ENCODE measurements at regions not wholly inside any gene's neighbourhood (a gene's known extent, or its start where the extent isn't known, plus 50 kb on each side); places are given as distances from the start of the nearest gene placed in this dataset.

DNA sequence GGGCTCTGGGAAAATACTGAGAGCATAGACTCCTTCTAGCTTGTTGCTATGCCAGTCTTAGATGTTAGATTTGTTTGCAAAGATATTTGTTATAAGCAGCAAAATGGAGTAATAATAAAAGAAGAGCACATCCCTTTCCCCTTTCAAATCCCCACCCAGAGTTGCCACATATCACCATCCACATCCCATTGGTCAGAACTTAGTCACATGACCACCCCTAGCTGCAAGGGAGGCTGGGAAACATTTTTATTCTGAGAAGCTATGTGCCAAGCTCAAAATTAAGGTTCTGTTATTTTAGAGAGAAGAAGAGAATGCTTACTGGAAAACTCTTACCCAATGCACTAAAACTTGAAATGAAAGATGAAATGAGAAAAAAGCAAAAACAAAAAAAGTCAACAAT, 193.9 kb upstream of the MVB12B start:
- Histone ChIP-seq H3K4me2 (no peak overlapping the region), H3K4me1 (ENCODE audit: insufficient read depth) (no peaks in the 10 kb centered on the region), H3K27me3 (ENCODE audit: insufficient read depth) (no peaks in the 10 kb centered on the region), H4K20me1 (replicated peaks; ENCODE audit: insufficient read depth) (no peaks in the 10 kb centered on the region), H3K9me2 (ENCODE audit: insufficient read depth) (no peaks in the 10 kb centered on the region), H3F3A (replicated peaks; ENCODE audit: low read depth) (no peaks in the 10 kb centered on the region), H3K36me3 (ENCODE audit: insufficient read depth) (no peaks in the 10 kb centered on the region), H3K4me3 (no peak overlapping the region), H3K79me2 (replicated peaks; ENCODE audit: insufficient read depth) (no peaks in the 10 kb centered on the region), H2AFZ (no peak overlapping the region), H3K27ac (ENCODE audit: low read depth) (no peak overlapping the region)
- peaks cover 17% of the 10 kb centered on the region for H3K9me3 Mint-ChIP-seq
- ATAC-seq (no peak), DNase-seq (ENCODE audit: low spot score) (no peak)
- H3K4me1 Mint-ChIP-seq, result no peaks in the 10 kb centered on the region
- no peak overlapping the region for H3K27ac Mint-ChIP-seq
- peaks cover 3% of the 10 kb centered on the region for H3K27me3 Mint-ChIP-seq (ENCODE audit: insufficient read depth, low read depth, poor library complexity)
- TF ChIP-seq EZH2phosphoT487 (IDR thresholded peaks at IDR 0.05; ENCODE audit: unreplicated experiment), result no peak
- no peak for TF ChIP-seq ZNF331 (CRISPR knock-in tag; IDR thresholded peaks at IDR 0.05; ENCODE audit: low read depth)
- TF ChIP-seq, protein P1, sequence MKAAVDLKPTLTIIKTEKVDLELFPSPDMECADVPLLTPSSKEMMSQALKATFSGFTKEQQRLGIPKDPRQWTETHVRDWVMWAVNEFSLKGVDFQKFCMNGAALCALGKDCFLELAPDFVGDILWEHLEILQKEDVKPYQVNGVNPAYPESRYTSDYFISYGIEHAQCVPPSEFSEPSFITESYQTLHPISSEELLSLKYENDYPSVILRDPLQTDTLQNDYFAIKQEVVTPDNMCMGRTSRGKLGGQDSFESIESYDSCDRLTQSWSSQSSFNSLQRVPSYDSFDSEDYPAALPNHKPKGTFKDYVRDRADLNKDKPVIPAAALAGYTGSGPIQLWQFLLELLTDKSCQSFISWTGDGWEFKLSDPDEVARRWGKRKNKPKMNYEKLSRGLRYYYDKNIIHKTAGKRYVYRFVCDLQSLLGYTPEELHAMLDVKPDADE (IDR thresholded peaks at IDR 0.05), result no peak
- TF ChIP-seq, protein P2, sequence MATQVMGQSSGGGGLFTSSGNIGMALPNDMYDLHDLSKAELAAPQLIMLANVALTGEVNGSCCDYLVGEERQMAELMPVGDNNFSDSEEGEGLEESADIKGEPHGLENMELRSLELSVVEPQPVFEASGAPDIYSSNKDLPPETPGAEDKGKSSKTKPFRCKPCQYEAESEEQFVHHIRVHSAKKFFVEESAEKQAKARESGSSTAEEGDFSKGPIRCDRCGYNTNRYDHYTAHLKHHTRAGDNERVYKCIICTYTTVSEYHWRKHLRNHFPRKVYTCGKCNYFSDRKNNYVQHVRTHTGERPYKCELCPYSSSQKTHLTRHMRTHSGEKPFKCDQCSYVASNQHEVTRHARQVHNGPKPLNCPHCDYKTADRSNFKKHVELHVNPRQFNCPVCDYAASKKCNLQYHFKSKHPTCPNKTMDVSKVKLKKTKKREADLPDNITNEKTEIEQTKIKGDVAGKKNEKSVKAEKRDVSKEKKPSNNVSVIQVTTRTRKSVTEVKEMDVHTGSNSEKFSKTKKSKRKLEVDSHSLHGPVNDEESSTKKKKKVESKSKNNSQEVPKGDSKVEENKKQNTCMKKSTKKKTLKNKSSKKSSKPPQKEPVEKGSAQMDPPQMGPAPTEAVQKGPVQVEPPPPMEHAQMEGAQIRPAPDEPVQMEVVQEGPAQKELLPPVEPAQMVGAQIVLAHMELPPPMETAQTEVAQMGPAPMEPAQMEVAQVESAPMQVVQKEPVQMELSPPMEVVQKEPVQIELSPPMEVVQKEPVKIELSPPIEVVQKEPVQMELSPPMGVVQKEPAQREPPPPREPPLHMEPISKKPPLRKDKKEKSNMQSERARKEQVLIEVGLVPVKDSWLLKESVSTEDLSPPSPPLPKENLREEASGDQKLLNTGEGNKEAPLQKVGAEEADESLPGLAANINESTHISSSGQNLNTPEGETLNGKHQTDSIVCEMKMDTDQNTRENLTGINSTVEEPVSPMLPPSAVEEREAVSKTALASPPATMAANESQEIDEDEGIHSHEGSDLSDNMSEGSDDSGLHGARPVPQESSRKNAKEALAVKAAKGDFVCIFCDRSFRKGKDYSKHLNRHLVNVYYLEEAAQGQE (IDR thresholded peaks at IDR 0.05; ENCODE audit: unreplicated experiment), result no peak
- TF ChIP-seq CREB1 (CRISPR knock-in tag; IDR thresholded peaks at IDR 0.05; ENCODE audit: low read depth), result no peak
- TF ChIP-seq EZH2 (IDR thresholded peaks at IDR 0.05; ENCODE audit: low read depth, unreplicated experiment), result no peak
- no peak for TF ChIP-seq STAT1 (IDR thresholded peaks at IDR 0.05; ENCODE audit: unreplicated experiment)
- peaks cover 3% of the 10 kb centered on the region; the same call in 2 of the 3 replicates for H3K36me3 Mint-ChIP-seq (ENCODE audit: low read depth)
- H3K4me3 Mint-ChIP-seq, result no peak overlapping the region

DNA sequence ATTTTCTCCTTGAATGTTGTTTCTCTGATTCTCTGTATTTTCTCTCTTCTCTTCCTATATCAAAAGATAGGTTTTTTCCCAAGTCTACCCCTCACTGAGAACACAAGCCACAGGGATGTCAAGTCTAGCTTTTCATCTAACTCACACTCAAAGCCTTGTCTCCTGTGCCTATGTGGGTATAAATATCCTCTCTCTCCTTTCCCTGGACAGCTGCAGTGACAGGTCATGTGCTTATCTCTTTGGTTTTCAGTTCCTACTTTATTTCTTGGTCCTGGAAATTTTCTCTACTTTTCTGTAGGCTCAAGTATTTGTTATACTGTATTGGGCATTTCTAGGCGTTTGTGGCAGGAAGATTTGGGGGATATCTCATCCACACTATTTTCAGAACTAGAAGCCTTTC, 182.4 kb upstream of the MVB12B start:
- Histone ChIP-seq H3K4me1 (ENCODE audit: insufficient read depth) (peaks cover 4% of the 10 kb centered on the region; the same call in 1 of the 2 replicates), H3K4me3 (no peak overlapping the region), H3K36me3 (ENCODE audit: insufficient read depth) (no peaks in the 10 kb centered on the region), H3K27me3 (ENCODE audit: insufficient read depth) (peaks cover 18% of the 10 kb centered on the region), H3K79me2 (replicated peaks; ENCODE audit: insufficient read depth) (no peaks in the 10 kb centered on the region), H3K27ac (ENCODE audit: low read depth) (no peak overlapping the region), H4K20me1 (replicated peaks; ENCODE audit: insufficient read depth) (no peaks in the 10 kb centered on the region), H2AFZ (no peak overlapping the region), H3K4me2 (no peak overlapping the region), H3F3A (replicated peaks; ENCODE audit: low read depth) (no peaks in the 10 kb centered on the region), H3K9me2 (ENCODE audit: insufficient read depth) (no peaks in the 10 kb centered on the region)
- no peak for ATAC-seq
- H3K4me1 Mint-ChIP-seq, result peaks cover 9% of the 10 kb centered on the region
- peaks cover 10% of the 10 kb centered on the region; the same call in 2 of the 3 replicates for H3K9me3 Mint-ChIP-seq
- peaks cover 19% of the 10 kb centered on the region for H3K27me3 Mint-ChIP-seq (ENCODE audit: insufficient read depth, low read depth, poor library complexity)
- H3K27ac Mint-ChIP-seq, result no peak overlapping the region
- H3K36me3 Mint-ChIP-seq (ENCODE audit: low read depth), result no peaks in the 10 kb centered on the region
- no peak overlapping the region for H3K4me3 Mint-ChIP-seq
- no peak for DNase-seq (ENCODE audit: low spot score)
- no peak for TF ChIP-seq EZH2 (IDR thresholded peaks at IDR 0.05; ENCODE audit: low read depth, unreplicated experiment)
- no peak for TF ChIP-seq NANOG (IDR thresholded peaks at IDR 0.05; ENCODE audit: borderline replicate concordance)
- TF ChIP-seq, protein P1 (IDR thresholded peaks at IDR 0.05), result no peak
- TF ChIP-seq STAT1 (IDR thresholded peaks at IDR 0.05; ENCODE audit: unreplicated experiment), result no peak
- TF ChIP-seq, protein P3, sequence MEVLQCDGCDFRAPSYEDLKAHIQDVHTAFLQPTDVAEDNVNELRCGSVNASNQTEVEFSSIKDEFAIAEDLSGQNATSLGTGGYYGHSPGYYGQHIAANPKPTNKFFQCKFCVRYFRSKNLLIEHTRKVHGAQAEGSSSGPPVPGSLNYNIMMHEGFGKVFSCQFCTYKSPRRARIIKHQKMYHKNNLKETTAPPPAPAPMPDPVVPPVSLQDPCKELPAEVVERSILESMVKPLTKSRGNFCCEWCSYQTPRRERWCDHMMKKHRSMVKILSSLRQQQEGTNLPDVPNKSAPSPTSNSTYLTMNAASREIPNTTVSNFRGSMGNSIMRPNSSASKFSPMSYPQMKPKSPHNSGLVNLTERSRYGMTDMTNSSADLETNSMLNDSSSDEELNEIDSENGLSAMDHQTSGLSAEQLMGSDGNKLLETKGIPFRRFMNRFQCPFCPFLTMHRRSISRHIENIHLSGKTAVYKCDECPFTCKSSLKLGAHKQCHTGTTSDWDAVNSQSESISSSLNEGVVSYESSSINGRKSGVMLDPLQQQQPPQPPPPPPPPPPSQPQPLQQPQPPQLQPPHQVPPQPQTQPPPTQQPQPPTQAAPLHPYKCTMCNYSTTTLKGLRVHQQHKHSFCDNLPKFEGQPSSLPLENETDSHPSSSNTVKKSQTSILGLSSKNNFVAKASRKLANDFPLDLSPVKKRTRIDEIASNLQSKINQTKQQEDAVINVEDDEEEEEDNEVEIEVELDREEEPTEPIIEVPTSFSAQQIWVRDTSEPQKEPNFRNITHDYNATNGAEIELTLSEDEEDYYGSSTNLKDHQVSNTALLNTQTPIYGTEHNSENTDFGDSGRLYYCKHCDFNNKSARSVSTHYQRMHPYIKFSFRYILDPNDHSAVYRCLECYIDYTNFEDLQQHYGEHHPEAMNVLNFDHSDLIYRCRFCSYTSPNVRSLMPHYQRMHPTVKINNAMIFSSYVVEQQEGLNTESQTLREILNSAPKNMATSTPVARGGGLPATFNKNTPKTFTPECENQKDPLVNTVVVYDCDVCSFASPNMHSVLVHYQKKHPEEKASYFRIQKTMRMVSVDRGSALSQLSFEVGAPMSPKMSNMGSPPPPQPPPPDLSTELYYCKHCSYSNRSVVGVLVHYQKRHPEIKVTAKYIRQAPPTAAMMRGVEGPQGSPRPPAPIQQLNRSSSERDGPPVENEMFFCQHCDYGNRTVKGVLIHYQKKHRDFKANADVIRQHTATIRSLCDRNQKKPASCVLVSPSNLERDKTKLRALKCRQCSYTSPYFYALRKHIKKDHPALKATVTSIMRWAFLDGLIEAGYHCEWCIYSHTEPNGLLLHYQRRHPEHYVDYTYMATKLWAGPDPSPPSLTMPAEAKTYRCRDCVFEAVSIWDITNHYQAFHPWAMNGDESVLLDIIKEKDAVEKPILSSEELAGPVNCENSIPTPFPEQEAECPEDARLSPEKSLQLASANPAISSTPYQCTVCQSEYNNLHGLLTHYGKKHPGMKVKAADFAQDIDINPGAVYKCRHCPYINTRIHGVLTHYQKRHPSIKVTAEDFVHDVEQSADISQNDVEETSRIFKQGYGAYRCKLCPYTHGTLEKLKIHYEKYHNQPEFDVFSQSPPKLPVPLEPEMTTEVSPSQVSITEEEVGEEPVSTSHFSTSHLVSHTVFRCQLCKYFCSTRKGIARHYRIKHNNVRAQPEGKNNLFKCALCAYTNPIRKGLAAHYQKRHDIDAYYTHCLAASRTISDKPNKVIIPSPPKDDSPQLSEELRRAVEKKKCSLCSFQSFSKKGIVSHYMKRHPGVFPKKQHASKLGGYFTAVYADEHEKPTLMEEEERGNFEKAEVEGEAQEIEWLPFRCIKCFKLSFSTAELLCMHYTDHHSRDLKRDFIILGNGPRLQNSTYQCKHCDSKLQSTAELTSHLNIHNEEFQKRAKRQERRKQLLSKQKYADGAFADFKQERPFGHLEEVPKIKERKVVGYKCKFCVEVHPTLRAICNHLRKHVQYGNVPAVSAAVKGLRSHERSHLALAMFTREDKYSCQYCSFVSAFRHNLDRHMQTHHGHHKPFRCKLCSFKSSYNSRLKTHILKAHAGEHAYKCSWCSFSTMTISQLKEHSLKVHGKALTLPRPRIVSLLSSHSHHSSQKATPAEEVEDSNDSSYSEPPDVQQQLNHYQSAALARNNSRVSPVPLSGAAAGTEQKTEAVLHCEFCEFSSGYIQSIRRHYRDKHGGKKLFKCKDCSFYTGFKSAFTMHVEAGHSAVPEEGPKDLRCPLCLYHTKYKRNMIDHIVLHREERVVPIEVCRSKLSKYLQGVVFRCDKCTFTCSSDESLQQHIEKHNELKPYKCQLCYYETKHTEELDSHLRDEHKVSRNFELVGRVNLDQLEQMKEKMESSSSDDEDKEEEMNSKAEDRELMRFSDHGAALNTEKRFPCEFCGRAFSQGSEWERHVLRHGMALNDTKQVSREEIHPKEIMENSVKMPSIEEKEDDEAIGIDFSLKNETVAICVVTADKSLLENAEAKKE (CRISPR knock-in tag; IDR thresholded peaks at IDR 0.05), result no peak
- TF ChIP-seq ZNF331 (CRISPR knock-in tag; IDR thresholded peaks at IDR 0.05; ENCODE audit: low read depth), result no peak

Data from GM23338 (cell line).